Retinal pigment epithelial cell (primary cell): ENCODE measurements at regions not wholly inside any gene's neighbourhood (a gene's known extent, or its start where the extent isn't known, plus 50 kb on each side); places are given as distances from the start of the nearest gene placed in this dataset.

Source experiments
- DNase-seq: peaks from one replicate; pipeline ENCODE4 v3.0.0-alpha.2; 2010; ENCODE audit warnings: low read depth
- H3K4me3 ChIP-seq: 2 replicates; pipeline ENCODE4 v1.5.1; 2011; ENCODE audit warnings: mild to moderate bottlenecking, low read length, control low read depth, moderate library complexity
- TF ChIP-seq, protein P1 (sequence below): conservative IDR thresholded peaks from 2 replicates; pipeline ENCODE4 v1.5.1; 2011; ENCODE audit warnings: low read depth, low read length, control low read depth, inconsistent platforms

GRCh38 chr11:106326087-106326486, 248.6 kb downstream of the AASDHPPT start:
- TF ChIP-seq, protein P1, sequence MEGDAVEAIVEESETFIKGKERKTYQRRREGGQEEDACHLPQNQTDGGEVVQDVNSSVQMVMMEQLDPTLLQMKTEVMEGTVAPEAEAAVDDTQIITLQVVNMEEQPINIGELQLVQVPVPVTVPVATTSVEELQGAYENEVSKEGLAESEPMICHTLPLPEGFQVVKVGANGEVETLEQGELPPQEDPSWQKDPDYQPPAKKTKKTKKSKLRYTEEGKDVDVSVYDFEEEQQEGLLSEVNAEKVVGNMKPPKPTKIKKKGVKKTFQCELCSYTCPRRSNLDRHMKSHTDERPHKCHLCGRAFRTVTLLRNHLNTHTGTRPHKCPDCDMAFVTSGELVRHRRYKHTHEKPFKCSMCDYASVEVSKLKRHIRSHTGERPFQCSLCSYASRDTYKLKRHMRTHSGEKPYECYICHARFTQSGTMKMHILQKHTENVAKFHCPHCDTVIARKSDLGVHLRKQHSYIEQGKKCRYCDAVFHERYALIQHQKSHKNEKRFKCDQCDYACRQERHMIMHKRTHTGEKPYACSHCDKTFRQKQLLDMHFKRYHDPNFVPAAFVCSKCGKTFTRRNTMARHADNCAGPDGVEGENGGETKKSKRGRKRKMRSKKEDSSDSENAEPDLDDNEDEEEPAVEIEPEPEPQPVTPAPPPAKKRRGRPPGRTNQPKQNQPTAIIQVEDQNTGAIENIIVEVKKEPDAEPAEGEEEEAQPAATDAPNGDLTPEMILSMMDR: no peak
- DNase-seq: no peak
- H3K4me3 ChIP-seq: no peak overlapping the region

GRCh38 chr11:106327134-106327533, 249.7 kb downstream of the AASDHPPT start:
- no peak overlapping the region for H3K4me3 ChIP-seq
- no peak for DNase-seq
- TF ChIP-seq, protein P1: no peak

DNA sequence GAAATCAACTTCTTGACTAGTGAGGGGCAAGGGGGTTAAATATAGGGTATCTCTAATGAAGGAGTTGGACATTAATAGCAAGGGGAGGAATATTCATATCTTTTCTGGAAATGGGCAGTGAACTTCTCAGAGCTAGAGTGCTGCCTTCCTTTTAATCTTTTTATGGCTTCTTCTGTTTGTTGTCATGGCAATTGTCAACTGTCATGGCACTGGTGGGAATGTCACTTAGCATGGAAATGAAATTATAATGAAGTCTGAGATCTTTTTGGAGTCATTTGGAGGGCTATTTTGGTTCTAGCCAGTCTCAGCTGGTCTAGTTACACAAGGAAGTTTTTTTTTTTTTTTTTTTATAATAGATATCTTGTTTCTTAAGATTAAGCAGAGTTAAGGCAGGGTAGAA, 250.2 kb downstream of the AASDHPPT start:
- TF ChIP-seq, protein P1: no peak
- no peak overlapping the region for H3K4me3 ChIP-seq
- DNase-seq: no peak

GRCh38 chr11:106329273-106330018, 252.0 kb downstream of the AASDHPPT start:
- TF ChIP-seq, protein P1: no peak
- DNase-seq: no peak
- H3K4me3 ChIP-seq: no peak overlapping the region

GRCh38 chr11:106331176-106331575, 253.7 kb downstream of the AASDHPPT start:
- no peak overlapping the region for H3K4me3 ChIP-seq
- DNase-seq: no peak
- TF ChIP-seq, protein P1: no peak

DNA sequence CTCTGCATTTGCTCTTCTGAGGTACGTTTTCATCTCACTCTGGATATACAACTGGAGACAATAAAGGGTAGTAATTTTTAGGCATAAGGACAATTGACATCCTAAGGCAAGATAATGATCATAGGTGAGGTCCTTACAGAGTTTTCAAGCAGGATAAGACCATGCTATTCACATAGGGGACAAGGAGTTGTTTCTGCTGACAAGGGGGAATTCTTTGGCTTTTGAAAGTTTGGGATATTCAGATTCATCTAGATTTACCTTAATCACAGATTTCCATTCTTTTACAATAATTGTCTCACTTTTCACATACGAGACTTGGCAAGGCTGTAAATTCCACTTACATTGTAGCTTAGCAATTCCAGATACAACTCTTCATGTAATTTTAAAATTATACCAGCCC, 256.2 kb downstream of the AASDHPPT start:
- TF ChIP-seq, protein P1: no peak
- no peak for DNase-seq
- H3K4me3 ChIP-seq: no peak overlapping the region

DNA sequence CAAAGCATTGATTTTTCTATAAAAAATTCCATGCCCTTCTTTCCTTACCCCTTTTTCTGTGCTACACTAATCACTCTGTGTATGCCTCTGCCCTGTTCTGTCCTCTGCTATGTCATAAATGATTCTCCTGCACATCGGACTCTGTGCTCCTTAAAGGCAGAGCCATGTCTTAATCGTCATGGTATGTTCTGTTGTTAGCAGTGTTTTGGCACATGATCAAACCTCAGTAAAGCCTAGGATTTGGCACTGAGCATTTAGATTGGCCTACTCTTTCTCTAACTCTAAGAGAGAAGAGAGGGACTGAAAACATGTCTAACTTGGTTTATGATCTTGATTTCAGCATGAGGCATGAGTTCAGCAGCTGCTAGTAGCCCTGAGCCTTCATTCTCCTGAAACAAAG, 266.9 kb downstream of the AASDHPPT start:
- TF ChIP-seq, protein P1: no peak
- H3K4me3 ChIP-seq: no peak overlapping the region
- DNase-seq: peak; percentile 77
